ENCODE measurements at regions not wholly inside any gene's neighbourhood (a gene's known extent, or its start where the extent isn't known, plus 50 kb on each side); places are given as distances from the start of the nearest gene placed in this dataset.

DNA sequence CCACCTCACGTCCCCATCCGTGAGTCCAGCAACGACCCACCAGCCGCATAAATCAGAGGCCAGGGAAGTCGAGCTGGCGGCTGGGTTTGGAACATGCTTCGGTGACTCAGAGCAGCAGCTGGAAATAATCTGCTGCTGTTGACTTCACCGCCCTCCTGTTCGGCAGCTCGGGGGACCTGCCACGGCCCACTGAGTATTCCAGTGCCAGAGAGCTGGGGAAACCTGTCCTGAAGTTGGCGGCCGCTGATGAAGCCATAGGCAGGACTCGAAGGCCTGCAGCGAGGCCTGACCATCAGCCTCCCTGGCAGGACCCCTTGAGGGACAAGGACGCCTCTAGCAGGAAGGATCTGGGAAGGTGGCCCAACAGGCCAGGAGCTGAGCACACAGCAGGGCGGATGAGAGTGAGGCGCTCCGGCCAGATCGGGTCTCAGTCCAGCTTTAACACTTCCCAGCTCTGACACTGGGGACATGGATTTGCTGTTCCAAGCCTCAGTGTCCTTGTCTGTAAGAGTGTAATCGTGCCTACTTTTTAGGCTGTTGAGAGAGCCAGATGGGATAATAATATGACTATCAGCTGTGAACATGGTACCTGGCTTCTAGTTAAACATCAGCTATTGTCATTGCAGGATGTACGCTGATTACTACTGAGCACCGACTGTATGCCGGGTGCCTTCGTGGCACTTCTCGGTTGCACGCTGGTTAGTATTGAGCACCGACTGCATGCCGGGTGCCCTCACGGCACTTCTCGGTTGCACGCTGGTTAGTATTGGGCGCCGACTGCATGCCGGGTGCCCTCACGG is 50.4 kb upstream of the CIBAR2 start:
- TF ChIP-seq ZFX (IDR thresholded peaks at IDR 0.05) = no peak
- TF ChIP-seq, protein P1, sequence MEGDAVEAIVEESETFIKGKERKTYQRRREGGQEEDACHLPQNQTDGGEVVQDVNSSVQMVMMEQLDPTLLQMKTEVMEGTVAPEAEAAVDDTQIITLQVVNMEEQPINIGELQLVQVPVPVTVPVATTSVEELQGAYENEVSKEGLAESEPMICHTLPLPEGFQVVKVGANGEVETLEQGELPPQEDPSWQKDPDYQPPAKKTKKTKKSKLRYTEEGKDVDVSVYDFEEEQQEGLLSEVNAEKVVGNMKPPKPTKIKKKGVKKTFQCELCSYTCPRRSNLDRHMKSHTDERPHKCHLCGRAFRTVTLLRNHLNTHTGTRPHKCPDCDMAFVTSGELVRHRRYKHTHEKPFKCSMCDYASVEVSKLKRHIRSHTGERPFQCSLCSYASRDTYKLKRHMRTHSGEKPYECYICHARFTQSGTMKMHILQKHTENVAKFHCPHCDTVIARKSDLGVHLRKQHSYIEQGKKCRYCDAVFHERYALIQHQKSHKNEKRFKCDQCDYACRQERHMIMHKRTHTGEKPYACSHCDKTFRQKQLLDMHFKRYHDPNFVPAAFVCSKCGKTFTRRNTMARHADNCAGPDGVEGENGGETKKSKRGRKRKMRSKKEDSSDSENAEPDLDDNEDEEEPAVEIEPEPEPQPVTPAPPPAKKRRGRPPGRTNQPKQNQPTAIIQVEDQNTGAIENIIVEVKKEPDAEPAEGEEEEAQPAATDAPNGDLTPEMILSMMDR (conservative IDR thresholded peaks at IDR 0.05) = no peak
- no peak overlapping the region for H3K27ac ChIP-seq

DNA sequence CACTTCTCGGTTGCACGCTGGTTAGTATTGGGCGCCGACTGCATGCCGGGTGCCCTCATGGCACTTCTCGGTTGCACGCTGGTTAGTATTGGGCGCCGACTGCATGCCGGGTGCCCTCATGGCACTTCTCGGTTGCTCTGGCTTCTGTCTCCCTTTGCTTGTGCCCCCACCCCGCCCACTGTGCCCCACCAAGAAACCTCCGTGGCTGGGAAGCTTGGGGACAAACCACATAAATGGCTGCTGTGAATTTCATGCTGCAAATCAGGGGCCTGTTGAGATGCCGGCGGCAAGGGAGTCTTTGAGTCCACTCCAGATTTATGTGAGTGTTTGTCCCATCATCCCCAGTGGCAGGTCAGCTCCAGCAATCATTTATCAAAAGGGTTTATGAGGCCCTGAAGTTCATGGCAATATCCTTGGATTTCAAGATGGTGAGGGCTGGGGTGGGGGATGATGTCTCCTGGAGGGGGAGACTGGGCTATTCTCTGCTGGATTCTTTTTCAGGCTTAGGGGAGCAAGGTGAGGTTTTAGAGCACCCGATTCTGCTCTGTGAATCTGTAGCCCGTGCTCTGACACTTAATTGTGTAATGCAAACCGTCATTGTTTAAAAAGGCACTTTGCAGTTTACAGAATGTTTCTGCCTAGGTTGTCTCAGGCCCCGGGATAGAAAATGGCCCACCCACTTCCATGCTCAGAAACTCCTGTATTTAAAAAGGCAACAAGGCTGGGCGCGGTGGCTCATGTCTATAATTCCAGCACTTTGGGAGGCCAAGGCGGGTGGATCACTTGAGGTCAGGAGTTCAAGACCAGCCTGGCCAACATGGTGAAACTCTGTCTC is 51.2 kb upstream of the CIBAR2 start:
- no peak overlapping the region for H3K27ac ChIP-seq
- no peak for TF ChIP-seq ZFX (IDR thresholded peaks at IDR 0.05)
- TF ChIP-seq, protein P1 (conservative IDR thresholded peaks at IDR 0.05) = no peak

DNA sequence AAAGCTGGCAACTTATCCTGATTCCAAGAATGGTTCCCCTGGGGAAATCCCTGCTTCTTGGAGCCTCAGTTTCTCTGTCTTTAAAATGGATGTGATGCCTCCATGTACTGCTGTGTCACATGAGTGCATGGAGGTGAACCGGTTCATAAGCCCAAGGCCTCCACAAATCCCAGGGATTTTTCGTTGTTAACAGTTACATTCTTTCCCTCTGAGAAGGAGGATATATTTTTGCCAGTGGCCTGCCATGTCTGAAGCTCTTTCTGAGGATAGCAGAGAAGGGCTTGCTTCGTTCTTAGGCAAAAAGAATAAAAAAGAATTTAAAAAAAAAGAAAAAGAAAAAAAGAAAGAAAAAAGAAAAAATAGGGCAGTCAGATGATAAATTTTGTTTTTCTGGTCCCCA is 52.2 kb upstream of the CIBAR2 start:
- TF ChIP-seq, protein P1 (conservative IDR thresholded peaks at IDR 0.05) = no peak
- TF ChIP-seq ZFX (IDR thresholded peaks at IDR 0.05) = no peak
- no peak overlapping the region for H3K27ac ChIP-seq

DNA sequence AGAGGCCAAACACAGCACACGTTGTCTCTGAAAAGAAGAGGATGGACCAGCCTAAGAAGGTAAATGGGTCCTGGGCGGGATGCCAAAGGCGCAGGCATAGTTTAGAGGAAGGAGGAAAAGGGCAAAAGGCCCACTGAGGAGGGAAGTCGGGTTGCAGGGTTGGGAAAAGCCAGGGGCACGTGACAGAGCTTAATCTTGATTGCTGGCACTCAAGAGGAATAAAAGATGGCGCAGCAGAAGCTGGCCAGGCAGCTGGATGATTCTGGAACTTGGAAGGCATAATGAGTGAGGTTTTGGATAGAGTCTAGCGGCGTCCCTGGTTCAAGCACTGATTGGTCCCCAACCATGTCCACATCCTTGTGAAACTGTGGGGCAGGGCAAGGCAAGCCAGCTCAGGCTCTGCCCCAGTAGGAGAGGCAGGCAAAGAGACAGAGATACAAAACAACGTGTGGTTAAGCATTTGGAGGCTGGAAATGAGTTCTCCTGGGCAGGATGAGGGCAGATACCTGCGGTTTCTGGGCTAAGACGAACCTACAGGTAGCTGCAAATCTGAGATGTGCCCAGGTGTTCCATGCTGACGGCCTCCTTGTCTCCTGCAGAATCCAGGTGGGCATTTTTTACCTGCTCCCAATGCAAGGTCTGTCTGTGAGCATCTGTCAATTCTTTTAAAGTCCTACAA is 52.7 kb upstream of the CIBAR2 start:
- TF ChIP-seq ZFX (IDR thresholded peaks at IDR 0.05) = no peak
- TF ChIP-seq, protein P1 (conservative IDR thresholded peaks at IDR 0.05) = no peak
- H3K27ac ChIP-seq = no peak overlapping the region

DNA sequence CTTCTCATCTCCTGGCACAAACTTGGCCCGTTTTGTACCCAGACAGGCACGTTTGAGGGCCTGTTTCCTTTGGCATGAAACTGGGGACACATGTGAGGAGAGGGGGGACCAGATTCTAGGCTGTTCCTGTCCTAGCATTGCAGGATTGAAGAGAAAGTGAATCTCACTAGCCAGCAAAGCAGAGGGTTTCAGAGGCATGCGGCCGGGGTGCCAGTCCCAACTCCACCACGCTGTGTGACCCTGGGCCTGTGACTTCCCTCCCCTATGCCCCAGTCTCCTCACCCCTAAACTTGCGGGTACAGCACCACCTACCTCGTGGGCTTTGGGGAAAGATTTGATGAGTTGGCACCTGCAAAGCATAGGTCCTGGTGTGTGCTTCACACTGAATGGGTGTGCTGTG is 53.5 kb upstream of the CIBAR2 start:
- TF ChIP-seq, protein P1 (conservative IDR thresholded peaks at IDR 0.05) = no peak
- no peak for TF ChIP-seq ZFX (IDR thresholded peaks at IDR 0.05)

DNA sequence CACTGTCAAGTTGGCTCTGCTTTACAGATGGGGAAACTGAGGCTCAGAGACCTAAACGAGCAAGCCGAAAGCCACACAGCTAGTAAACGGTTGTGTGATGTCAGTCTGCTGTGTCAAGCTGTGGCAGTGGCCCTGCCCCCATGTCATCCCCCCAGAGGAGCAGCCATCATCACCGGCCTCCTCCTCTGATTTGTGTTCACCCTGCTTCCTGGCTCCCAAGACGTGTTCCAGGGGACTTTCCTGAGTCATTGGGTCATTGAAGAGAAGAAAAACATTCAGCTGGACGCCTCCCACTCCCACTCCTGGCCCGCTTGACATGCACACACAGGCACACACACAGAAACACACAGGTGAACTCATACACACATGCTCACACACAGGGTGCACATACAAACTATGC is 54.0 kb upstream of the CIBAR2 start:
- TF ChIP-seq, protein P1 (conservative IDR thresholded peaks at IDR 0.05) = no peak
- TF ChIP-seq ZFX (IDR thresholded peaks at IDR 0.05) = no peak
- no peak overlapping the region for H3K27ac ChIP-seq

More for the DNA sequence above, 53.5 kb upstream of the CIBAR2 start:
- no peak overlapping the region for H3K27ac ChIP-seq

Data from C4-2B (cell line).